K562 (cell line): ENCODE measurements at regions not wholly inside any gene's neighbourhood (a gene's known extent, or its start where the extent isn't known, plus 50 kb on each side); places are given as distances from the start of the nearest gene placed in this dataset.

Experiments
- ATAC-seq: fragments of 200-7000 bp; cut with Tn5 transposase; 3 replicates; pipeline ENCODE4 v1.9.1; 2020; ENCODE audit warnings: moderate library complexity
- BruUV-seq: library from RNA; stranded (reverse); fragments of 400-500 nt; replicated peaks from 2 replicates; lab custom pipeline; 2021; lab: Mats Ljungman, UMichigan
- CTCF ChIA-PET: fragments of 300-600 bp; formaldehyde crosslinking; extraction: SDS; loops from one replicate; lab custom pipeline; 2021; ENCODE audit warnings: low intra/inter-chr PET ratio; lab: Yijun Ruan, JAX
- POLR2A ChIA-PET: fragments of 300-600, 350-650 bp; sonication (Branson Sonifier 250); formaldehyde crosslinking; extraction: SDS; loops from one replicate; lab custom pipeline; 2021; ENCODE audit warnings: antibody characterized with exemption, inconsistent platforms; lab: Yijun Ruan, JAX
- DNase-seq, 4 experiments: peaks; one replicate each; pipeline versions ENCODE4 v3.0.0 to v3.0.0-alpha.2; 2011 to 2018; ENCODE audit warnings: low spot score in 3 of 4, mixed read lengths in 3 of 4; ENCODE audit errors: extremely low read depth in 1 of 4
- FAIRE-seq: peaks from 2 replicates; lab custom pipeline; 2011; peaks lifted over from hg19 to GRCh38; lab: Jason Lieb, UNC
- H2AFZ ChIP-seq: 2 replicates; pipeline ENCODE4 v1.6.0; 2011; ENCODE audit warnings: low read depth, low read length, control low read depth, inconsistent platforms
- H3K27ac ChIP-seq: fragments of 200-600 bp; 3 replicates; pipeline ENCODE4 v1.8.0; 2011; ENCODE audit warnings: low read depth, mild to moderate bottlenecking, control low read depth, inconsistent platforms, low read length, moderate library complexity, mixed read lengths; ENCODE audit errors: extremely low read depth
- H3K27me3 ChIP-seq, 2 experiments: fragments of 300-600 bp in 1 of 2; 2 replicates in 1 of 2; 3 replicates in 1 of 2; pipeline versions ENCODE4 v1.6.0 to v1.8.0; 2011; ENCODE audit warnings: inconsistent platforms in 2 of 2, low read length in 2 of 2, mild to moderate bottlenecking in 1 of 2, mixed read lengths in 1 of 2, moderate library complexity in 1 of 2; ENCODE audit not compliant: control insufficient read depth in 2 of 2, insufficient read depth in 2 of 2
- H3K36me3 ChIP-seq: fragments of 300-600 bp; 3 replicates; pipeline ENCODE4 v1.8.0; 2011; ENCODE audit warnings: mild to moderate bottlenecking, low read length, inconsistent platforms; ENCODE audit not compliant: control insufficient read depth, insufficient read depth
- H3K4me1 ChIP-seq, 2 experiments: fragments of 200-600 bp in 1 of 2; replicated peaks in 1 of 2; 2 replicates in 1 of 2; 3 replicates in 1 of 2; pipeline versions ENCODE4 v1.5.1 to v1.8.0; 2011; ENCODE audit warnings: inconsistent platforms in 2 of 2, low read length in 2 of 2, mild to moderate bottlenecking in 1 of 2, mixed read lengths in 1 of 2, moderate library complexity in 1 of 2; ENCODE audit not compliant: control insufficient read depth in 2 of 2, insufficient read depth in 2 of 2
- H3K4me2 ChIP-seq: 2 replicates; pipeline ENCODE4 v1.6.1; 2011; ENCODE audit warnings: low read length, control low read depth, inconsistent platforms, mixed read lengths; ENCODE audit not compliant: insufficient read depth
- H3K4me3 ChIP-seq: fragments of 200-600 bp; sonication (generic), shearing (Covaris generic); 2 replicates; pipeline ENCODE4 v1.5.1; 2016; ENCODE audit warnings: control low read depth, inconsistent platforms
- H3K79me2 ChIP-seq: fragments of 200-600 bp; 3 replicates; pipeline ENCODE4 v1.8.0; 2011; ENCODE audit warnings: low read length, inconsistent platforms; ENCODE audit not compliant: control insufficient read depth, insufficient read depth
- H3K9ac ChIP-seq, 2 experiments: 2 replicates each; pipeline versions ENCODE4 v1.6.0 to v1.6.1; 2011; ENCODE audit warnings: low read depth in 2 of 2, low read length in 2 of 2, control low read depth in 1 of 2, inconsistent platforms in 1 of 2, mild to moderate bottlenecking in 1 of 2, mixed read lengths in 1 of 2; ENCODE audit not compliant: insufficient read depth in 1 of 2
- H3K9me1 ChIP-seq: one replicate; pipeline ENCODE4 v1.6.0; 2011; ENCODE audit warnings: inconsistent platforms, mild to moderate bottlenecking, low read length, moderate library complexity; ENCODE audit not compliant: control insufficient read depth, insufficient read depth
- H3K9me3 ChIP-seq: replicated peaks from 2 replicates; pipeline ENCODE4 v1.5.1; 2011; ENCODE audit warnings: low read depth, low read length, inconsistent platforms; ENCODE audit not compliant: control insufficient read depth, insufficient read depth
- H4K20me1 ChIP-seq: replicated peaks from 2 replicates; pipeline ENCODE4 v1.6.1; 2011; ENCODE audit warnings: low read length, inconsistent platforms, mixed read lengths; ENCODE audit not compliant: control insufficient read depth, insufficient read depth
- CEBPB ChIP-seq: fragments of 450-650 bp; IDR thresholded peaks from 2 replicates; pipeline ENCODE4 v1.6.1; 2016; ENCODE audit warnings: missing genetic modification characterization, missing compliant biosample characterization
- CEBPG ChIP-seq, 3 experiments: fragments of 200-800 bp in 1 of 3; sonication (Bioruptor generic) in 1 of 3; sonication (generic) in 1 of 3; formaldehyde crosslinking in 1 of 3; IDR thresholded peaks in 2 of 3; conservative IDR thresholded peaks in 1 of 3; 2 replicates each; pipeline versions ENCODE4 v1.6.1 to v1.8.0; 2016 to 2022; ENCODE audit warnings: missing compliant biosample characterization in 2 of 3, missing genetic modification characterization in 2 of 3, mild to moderate bottlenecking in 1 of 3, missing genetic modification reagents in 1 of 3
- IRF9 ChIP-seq: fragments of 450-650 bp; IDR thresholded peaks from 2 replicates; pipeline ENCODE4 v1.6.1; 2016; ENCODE audit warnings: missing biosample characterization, missing genetic modification characterization
- PRPF4 ChIP-seq: fragments of 200-400 bp; formaldehyde crosslinking; IDR thresholded peaks from one replicate; pipeline ENCODE4 v1.6.1; 2017; ENCODE audit warnings: low read length, low read depth, mild to moderate bottlenecking; ENCODE audit not compliant: insufficient read depth, poor library complexity, severe bottlenecking
- PURB ChIP-seq: sonication (generic); formaldehyde crosslinking; IDR thresholded peaks from 2 replicates; pipeline ENCODE4 v1.9.0; 2021; ENCODE audit warnings: low read depth, mild to moderate bottlenecking, missing genetic modification reagents
- SIN3B ChIP-seq: fragments of 450-650 bp; IDR thresholded peaks from 2 replicates; pipeline ENCODE4 v1.6.1; 2017; ENCODE audit warnings: low read depth, mild to moderate bottlenecking, moderate library complexity
- SNAPC5 ChIP-seq: fragments of 250-450 bp; sonication (Bioruptor Pico); IDR thresholded peaks from 2 replicates; pipeline ENCODE4 v1.8.0; 2021; ENCODE audit warnings: moderate library complexity, mild to moderate bottlenecking, inconsistent platforms
- TBP ChIP-seq: optimal IDR thresholded peaks from 2 replicates; pipeline ENCODE3; 2011; ENCODE audit warnings: low read depth, low read length, improper control_type of control experiment
- ZNF589 ChIP-seq: fragments of 200-800 bp; sonication (Bioruptor generic); IDR thresholded peaks from 2 replicates; pipeline ENCODE4 v1.6.1; 2016; ENCODE audit warnings: low read depth, missing genetic modification characterization, missing compliant biosample characterization
- ZSCAN29 ChIP-seq: fragments of 450-650 bp; IDR thresholded peaks from 2 replicates; pipeline ENCODE4 v1.6.1; 2017
- WGBS: fragments of 100-300 bp; shearing (Covaris generic); methylation state at CpG from one replicate; pipeline ENCODE4 v1.1.6; 2016; ENCODE audit warnings: low coverage, mixed read lengths; ENCODE audit not compliant: insufficient coverage; ENCODE audit errors: missing lambda C conversion rate; 5-methylcytosine and 5-hydroxymethylcytosine counted together
- in situ Hi-C: fragments of 300-500 bp; cut with MboI; formaldehyde crosslinking; loops from 4 replicates; pipeline ENCODE4 v1.15.0; 2018; ENCODE audit warnings: inconsistent platforms, mixed read lengths
- intact Hi-C: fragments of 100-400 bp; cut with micrococcal nuclease; formaldehyde crosslinking; loops from 2 replicates; pipeline ENCODE4 v1.14.2; 2022

GRCh38 chr1:221517961-221518360 lies 223.9 kb downstream of the DUSP10 start:
- Histone ChIP-seq H3K4me3 (no peak overlapping the region), H3K9ac (no peak overlapping the region), H3K9me1 (no peaks in the 10 kb centered on the region), H3K4me1 (no peaks in the 10 kb centered on the region), H3K79me2 (no peaks in the 10 kb centered on the region), H4K20me1 (no peaks in the 10 kb centered on the region), H3K4me2 (no peak overlapping the region), H3K36me3 (no peaks in the 10 kb centered on the region), H3K27me3 (no peaks in the 10 kb centered on the region), H3K9me3 (no peaks in the 10 kb centered on the region), H2AFZ (no peak overlapping the region), H3K27ac (no peak overlapping the region)
- FAIRE-seq (no peak), ATAC-seq (no peak), DNase-seq (no peak)
- no TSS peak for BruUV-seq
- WGBS: 8% methylated on average over 1 of the region's 1 CpG
- CTCF ChIA-PET: no interaction called here
- POLR2A ChIA-PET: no interaction called here
- intact Hi-C loops: no loop called here
- in situ Hi-C loops: no loop called here
- TF ChIP-seq ZNF589 (no peak), SIN3B (no peak), PRPF4 (no peak), CEBPB (tag) (peak; percentile 92), CEBPG (CRISPR knock-in tag; IDR thresholded peaks at IDR 0.05) (no peak), CEBPG (tag; conservative IDR thresholded peaks at IDR 0.05 in 1 of 2, IDR thresholded peaks at IDR 0.05 in 1 of 2) (peak; percentile 64 to 78), TBP (no peak), PURB (CRISPR knock-in tag) (no peak), ZSCAN29 (no peak), IRF9 (0 out of 2 replicates have a peak, but pooled peaks have one; percentile 15), SNAPC5 (CRISPR knock-in tag) (no peak)
